ENCODE measurements at regions not wholly inside any gene's neighbourhood (a gene's known extent, or its start where the extent isn't known, plus 50 kb on each side); places are given as distances from the start of the nearest gene placed in this dataset.
"Not testable (repeated sequence)": the region's sequence is repeated elsewhere in the genome, so short reads cannot be mapped to it uniquely, and the experiment has no call there.

DNA sequence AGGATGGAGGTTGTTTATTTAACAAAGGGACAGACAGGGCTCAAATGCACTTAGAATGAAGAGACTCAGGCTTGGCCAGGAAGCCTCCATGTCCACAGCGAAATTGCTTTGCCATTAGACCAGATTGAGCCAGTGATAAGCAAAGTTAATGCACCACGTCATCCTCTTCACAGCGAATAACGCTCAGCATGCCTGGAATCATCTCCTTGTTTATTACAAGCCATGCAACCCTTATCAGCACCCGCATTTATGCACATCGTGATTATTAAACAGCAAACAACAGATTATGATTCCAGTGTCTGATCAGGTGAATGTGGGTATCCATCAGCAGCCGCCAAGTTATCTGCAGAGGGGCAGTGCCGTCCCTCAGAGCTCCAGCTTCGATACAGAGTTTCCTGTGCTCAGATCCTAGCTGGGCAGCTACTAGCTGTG lies 175.0 kb upstream of the TMEM132C start:
- no peak for DNase-seq (ENCODE audit: low read depth in 1 of 2, low spot score in 1 of 2)

GRCh38 chr12:128098730-128099129 lies 168.2 kb upstream of the TMEM132C start:
- no peak for DNase-seq (ENCODE audit: low read depth in 1 of 2, low spot score in 1 of 2)

GRCh38 chr12:128103152-128103551 lies 163.8 kb upstream of the TMEM132C start:
- no peak for DNase-seq (ENCODE audit: low read depth in 1 of 2, low spot score in 1 of 2)

- no peak for DNase-seq (ENCODE audit: low read depth in 1 of 2, low spot score in 1 of 2)
Observed at GRCh38 chr12:128109236-128109635, 157.7 kb upstream of the TMEM132C start.

- DNase-seq (ENCODE audit: low read depth in 1 of 2, low spot score in 1 of 2) = no peak
Observed at GRCh38 chr12:128109636-128110035, 157.3 kb upstream of the TMEM132C start.

DNA sequence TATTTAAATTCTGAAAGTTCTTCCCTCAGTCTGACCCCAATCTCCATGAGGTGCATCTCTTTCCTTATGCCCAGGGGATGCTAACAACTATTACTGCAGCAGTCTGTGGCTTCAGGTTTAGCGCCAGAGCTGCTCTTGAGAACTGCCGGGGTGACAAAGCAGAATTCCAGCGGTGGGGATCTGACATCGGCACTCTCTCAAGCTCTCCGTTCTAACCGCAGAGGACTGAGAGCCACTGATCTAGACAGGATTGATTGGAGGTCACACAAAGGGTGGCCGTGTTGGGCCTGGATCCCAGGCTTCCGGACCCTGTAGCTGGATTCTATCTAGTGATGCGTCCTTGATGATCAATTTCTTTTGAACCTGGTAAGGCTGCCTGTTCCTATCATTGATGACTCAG lies 155.6 kb upstream of the TMEM132C start:
- no peak for DNase-seq (ENCODE audit: low read depth in 1 of 2, low spot score in 1 of 2)

- DNase-seq (ENCODE audit: low read depth in 1 of 2, low spot score in 1 of 2) = no peak
Observed at GRCh38 chr12:128111951-128112350, 155.0 kb upstream of the TMEM132C start.

DNA sequence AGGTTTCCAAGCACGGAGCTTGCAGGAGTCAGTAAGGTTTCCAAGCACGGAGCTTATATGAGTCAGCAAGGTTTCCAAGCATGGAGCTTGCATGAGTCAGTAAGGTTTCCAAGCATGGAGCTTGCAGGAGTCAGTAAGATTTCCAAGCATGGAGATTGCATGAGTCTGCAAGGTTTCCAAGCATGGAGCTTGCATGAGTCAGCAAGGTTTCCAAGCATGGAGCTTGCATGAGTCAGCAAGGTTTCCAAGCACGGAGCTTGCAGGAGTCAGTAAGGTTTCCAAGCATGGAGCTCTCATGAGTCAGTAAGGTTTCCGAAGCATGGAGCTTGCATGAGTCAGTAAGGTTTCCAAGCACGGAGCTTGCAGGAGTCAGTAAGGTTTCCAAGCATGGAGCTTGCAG lies 153.7 kb upstream of the TMEM132C start:
- not testable (repeated sequence) for DNase-seq (ENCODE audit: low read depth in 1 of 2, low spot score in 1 of 2)

DNA sequence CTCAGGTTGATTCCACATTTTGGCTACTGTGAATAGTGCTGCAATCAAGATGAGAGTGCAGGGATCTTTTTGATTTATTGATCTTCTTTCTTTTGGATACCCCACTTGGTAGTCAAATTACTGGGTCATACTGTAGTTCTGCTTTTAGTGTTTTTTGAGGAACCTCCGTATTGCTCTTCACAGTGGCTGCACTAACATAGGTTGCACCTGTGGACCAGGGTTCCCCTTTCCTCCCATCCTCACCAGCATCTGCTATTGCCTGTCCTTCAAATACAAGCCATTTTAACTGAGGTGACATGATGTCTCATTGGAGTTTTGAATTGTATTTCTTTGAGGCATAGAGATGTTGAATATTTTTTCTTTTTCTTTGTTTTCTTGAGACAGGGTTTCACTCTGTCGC lies 152.5 kb upstream of the TMEM132C start:
- no peak for DNase-seq (ENCODE audit: low read depth in 1 of 2, low spot score in 1 of 2)

DNA sequence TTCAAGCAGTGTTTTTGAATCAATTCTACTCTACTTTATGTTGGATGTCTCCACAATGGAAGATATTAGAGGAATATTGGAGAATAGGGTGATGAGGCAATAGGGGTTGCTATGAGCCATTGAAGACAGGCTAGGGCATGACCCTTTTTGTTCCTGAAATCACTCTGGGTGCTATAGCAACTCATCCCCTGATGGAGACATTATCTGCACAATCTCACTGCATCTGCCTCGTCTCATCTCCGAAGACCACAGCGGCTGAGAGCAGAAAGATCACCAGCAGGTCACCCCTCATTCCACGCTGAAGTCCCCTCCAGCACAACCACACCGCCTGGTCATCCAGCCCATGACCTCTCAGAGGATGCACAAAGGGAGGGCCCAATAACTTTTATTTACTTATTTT lies 150.4 kb upstream of the TMEM132C start:
- no peak for DNase-seq (ENCODE audit: low read depth in 1 of 2, low spot score in 1 of 2)

DNA sequence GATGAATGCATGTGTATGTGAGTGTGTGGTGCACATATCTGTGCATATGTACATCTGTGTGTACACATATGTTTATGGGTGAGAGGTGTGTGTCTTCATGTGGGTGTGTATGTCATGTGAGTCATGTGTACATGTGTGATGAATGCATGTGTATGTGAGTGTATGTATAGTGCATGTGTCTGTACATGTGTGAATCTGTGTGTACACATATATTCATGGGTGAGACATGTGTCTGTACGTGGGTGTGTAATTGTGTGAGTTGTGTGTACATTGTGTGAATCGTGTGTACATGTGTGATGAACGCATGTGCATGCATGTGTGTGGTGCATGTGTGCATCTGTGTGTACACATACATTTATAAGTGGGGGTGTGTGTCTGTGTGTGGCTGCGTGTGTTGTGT lies 146.9 kb upstream of the TMEM132C start:
- no peak for DNase-seq (ENCODE audit: low read depth in 1 of 2, low spot score in 1 of 2)

- DNase-seq (ENCODE audit: low read depth in 1 of 2, low spot score in 1 of 2) = no peak
Observed at GRCh38 chr12:128121424-128121823, 145.5 kb upstream of the TMEM132C start.

DNA sequence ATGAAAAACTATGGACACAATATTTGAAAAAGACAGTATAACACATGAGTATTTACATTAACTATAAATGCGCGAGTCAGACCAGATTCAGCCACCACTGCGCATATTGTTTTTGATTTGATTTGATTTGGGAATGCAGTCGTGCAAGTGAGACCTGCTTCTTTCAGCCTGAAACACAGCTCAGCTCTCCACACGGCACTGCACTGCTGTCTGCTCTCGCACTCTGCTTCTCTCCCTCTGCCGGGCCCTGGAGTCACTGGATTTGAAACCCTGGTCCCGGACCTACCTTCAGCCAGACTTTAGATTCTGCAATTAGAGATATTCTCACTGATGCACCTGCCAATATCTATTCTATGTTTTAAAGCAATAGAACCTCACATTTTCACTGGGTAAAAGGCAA lies 143.9 kb upstream of the TMEM132C start:
- no peak for DNase-seq (ENCODE audit: low read depth in 1 of 2, low spot score in 1 of 2)

DNA sequence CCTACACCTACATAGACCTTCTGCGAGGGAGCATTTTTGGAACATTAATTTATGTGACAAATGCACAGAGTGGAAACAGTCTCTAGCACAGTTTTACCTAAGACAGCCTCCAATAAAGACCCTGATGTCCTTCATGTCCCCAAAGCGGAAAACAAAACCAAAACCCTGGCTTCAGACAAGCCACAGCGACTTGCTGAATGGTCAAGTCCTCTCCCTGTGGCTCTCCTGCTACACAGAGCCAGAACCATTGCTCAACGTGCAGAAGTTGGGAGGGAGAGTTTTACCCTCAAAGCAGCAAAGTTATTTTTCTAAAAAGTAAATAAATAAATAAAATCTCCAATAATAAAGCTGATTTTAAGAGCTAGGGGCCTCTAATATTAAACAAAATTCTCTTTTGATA lies 135.0 kb upstream of the TMEM132C start:
- DNase-seq (ENCODE audit: low read depth in 1 of 2, low spot score in 1 of 2) = no peak

DNA sequence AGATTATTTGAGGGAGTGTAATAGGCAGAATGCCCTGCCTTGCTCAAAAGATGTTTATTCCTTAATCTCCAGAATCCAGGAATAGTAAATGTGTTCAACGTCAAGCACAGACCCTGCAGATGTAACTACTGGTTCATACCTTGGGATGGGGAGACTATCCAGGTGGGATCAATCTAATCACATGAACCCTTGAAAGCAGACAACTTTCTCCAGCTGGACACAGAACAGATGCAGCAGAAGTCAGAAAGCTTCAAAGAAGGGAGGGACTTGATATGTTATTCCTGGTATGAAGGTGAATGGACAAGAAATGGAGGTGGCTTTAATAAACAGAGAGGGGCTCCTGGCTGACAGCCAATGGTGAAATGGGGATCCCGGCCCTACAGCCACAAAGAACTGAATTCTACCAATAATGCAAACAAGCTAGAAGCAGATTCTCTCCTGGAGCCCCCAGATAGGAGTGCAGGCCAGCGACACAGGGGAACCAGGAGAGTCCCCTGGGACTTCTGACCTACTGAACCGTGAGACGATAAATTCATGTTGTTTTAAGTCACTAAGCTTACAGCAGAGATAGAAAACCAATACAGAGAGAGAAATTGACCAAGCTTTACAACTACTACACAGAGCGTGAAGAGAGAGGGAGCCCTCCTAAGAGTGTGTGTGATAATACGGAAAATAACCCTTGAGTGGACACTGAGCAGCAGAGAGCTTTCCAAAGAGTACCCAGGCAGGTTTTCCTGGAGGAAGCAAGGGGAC lies 133.5 kb upstream of the TMEM132C start:
- no peak for DNase-seq (ENCODE audit: low read depth in 1 of 2, low spot score in 1 of 2)

DNA sequence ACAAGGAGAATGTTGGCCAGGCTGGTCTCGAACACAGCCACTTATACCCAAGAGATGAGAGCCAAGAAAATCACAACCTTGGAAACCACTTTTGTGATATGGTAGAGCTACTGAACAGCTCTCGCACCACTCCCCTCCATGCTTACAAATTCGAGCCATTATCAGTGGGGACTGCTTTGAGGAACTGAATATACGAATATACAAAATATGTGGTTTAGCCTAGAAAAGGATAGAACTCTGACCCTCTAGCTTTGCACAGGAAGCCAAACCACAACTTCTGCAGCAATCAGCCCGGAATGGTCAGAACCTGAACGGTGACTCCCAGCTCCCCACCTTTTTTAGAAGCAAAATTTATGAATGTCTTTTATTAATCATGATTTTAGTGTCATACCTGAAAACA lies 129.8 kb upstream of the TMEM132C start:
- no peak for DNase-seq (ENCODE audit: low read depth in 1 of 2, low spot score in 1 of 2)

DNA sequence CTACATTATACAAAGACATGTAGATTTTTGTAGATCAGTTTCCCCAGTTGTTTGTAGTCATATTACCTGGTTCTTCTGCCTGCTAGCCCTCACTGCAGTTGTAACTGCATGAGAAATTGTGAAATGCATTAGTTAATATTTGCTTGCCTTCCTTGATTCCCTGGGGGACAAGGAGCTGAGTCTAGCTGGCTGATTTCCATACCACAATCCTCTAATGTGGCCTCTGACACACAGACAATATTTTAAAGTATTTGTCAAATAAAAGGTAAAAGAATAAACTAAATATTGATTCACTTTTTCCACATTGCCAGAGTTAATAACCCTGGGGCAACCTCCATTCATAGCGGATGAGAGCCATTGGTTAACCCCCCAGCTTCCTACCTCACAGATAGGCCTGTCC lies 128.8 kb upstream of the TMEM132C start:
- DNase-seq (ENCODE audit: low read depth in 1 of 2, low spot score in 1 of 2) = no peak

DNA sequence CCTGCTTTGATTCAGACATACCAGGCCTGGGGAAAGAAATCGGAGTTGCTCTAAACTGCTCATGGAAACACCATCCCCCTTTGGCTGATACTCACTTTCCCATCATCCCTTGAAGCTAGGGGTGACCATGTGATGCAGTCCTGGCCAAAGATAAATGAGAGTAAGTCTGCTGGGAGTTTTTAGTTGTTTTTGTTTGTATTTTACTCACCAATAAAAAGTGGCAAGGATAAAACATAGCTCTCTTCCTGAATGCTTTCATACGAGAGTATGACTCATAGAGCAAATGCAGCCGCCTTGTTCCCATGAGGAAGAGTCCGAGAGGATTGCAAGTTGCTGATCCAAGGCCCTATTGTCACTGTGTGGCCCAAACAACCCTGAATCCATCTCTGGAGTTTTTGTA lies 126.4 kb upstream of the TMEM132C start:
- no peak for DNase-seq (ENCODE audit: low read depth in 1 of 2, low spot score in 1 of 2)

DNA sequence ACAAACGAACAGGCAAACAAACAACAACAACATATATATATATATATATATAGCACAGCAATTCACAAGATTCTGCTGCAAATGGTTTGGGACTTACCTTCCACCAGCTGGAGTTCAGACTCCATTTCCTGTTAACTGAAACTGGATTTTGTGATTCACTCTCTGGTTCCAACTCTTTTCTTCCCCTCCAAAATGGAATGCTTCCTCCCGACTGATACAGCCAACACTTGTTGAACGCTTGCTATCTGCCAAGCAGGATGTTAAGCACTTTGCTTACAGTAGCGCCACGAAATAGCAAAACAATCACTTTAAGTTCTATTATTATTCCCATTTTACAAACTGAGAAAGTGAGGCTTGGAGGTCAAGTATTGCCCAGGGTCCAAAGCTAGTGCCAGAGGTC lies 116.0 kb upstream of the TMEM132C start:
- DNase-seq (ENCODE audit: low read depth in 1 of 2, low spot score in 1 of 2) = no peak

GRCh38 chr12:128155571-128155970 lies 111.4 kb upstream of the TMEM132C start:
- no peak for DNase-seq (ENCODE audit: low read depth in 1 of 2, low spot score in 1 of 2)

- no peak for DNase-seq (ENCODE audit: low read depth in 1 of 2, low spot score in 1 of 2)
Observed at GRCh38 chr12:128163086-128163485, 103.9 kb upstream of the TMEM132C start.

- DNase-seq (ENCODE audit: low read depth in 1 of 2, low spot score in 1 of 2) = no peak
Observed at GRCh38 chr12:128164533-128164932, 102.4 kb upstream of the TMEM132C start.

DNA sequence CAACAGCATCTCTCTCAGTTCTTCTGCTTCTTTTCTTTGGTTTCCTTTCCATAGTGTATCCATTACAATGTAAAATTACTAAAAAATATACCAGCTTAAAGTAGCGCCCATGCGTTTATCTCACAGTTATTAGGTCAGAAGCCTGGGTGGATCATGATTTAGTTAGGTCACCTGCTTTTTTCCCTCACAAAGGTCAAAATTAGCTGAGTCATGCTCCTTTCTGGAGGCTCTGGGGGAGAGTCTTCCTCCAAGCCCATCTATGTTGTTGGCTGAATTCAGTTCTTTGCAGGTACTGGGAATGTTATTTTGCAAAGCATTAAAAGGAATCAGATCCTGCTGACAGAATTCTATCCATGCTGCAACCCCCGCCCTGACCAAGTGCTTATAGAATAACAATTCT lies 101.6 kb upstream of the TMEM132C start:
- no peak for DNase-seq (ENCODE audit: low read depth in 1 of 2, low spot score in 1 of 2)
